Fibroblast of upper back skin (primary cell): ENCODE measurements at regions not wholly inside any gene's neighbourhood (a gene's known extent, or its start where the extent isn't known, plus 50 kb on each side); places are given as distances from the start of the nearest gene placed in this dataset.

ENCODE experiments used
- DNase-seq: peaks from one replicate; pipeline ENCODE4 v3.0.0-alpha.2; 2013

DNA sequence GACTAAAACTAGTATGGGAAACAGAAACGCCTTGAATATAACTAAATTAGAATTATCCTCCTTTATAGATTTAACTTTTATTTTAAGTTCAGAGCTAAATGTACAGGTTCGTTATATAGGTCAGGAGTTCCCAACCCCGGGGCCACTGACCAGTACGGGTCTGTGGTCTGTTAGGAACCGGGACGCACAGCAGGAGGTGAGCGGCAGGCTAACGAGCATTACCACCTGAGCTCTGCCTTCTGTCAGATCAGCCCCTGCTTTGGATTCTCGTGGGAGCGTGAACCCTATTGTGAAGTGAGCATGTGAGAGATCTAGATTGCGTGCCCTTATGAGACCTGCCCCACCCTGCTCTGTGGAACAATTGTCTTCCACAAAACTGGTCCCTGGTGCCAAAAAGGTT lies 51.0 kb downstream of the FAT4 start:
- DNase-seq, result no peak

DNA sequence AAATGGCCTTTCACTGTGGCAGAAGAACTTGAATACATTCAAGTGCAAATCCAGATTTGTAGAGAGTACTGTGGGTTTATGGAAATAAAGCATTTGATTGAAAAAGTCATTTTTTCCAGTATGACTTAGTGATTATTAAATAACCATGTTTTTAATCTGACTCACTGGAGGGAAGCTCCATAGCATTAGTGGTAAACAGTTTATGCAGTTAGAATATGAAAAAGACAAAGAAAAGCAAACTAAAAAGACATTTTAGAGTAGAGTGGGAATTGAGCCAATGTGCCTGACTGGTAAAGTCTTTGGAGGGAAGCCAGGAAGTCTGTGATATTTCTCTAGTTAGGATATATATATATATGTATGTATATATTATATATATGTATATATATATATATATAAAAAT lies 53.4 kb downstream of the FAT4 start:
- DNase-seq, result peak; percentile 65

DNA sequence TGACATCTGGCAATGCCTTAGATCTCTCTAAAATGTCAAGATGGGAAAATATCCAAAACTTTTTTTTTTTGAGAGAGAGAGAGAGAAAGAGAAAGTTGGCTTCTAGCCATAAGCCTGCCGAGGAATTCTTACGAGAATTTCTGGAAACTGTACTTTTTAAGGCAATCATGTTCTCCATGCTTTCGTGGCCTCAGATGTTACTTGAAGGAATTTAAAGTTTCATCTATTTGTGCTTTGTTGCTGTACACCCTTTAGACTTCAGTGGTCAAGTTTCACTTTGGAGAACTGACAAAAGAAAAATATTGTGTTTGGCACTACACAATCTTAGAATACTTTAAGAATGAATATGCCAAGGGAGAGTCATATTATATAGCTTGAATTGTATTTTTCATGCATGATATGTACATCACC lies 53.9 kb downstream of the FAT4 start:
- peak; percentile 93 for DNase-seq

DNA sequence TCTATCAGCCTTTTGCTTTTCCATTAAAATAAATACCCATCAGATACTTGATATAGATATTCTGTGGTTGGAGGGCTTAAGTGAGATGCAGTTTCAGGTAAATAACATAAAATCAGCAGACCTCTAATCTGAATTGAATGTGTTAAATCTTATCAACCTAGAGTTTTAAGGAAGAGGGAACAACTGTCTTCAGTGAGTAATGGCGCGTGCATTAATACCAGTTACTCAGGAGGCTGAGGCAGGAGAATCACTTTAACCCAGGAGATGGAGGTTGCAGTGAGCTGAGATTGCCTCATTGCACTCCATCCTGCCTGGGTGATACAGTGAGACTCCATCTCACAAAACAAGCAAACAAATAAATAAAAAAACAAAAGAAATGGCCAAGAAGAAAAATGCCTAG lies 54.3 kb downstream of the FAT4 start:
- no peak for DNase-seq

DNA sequence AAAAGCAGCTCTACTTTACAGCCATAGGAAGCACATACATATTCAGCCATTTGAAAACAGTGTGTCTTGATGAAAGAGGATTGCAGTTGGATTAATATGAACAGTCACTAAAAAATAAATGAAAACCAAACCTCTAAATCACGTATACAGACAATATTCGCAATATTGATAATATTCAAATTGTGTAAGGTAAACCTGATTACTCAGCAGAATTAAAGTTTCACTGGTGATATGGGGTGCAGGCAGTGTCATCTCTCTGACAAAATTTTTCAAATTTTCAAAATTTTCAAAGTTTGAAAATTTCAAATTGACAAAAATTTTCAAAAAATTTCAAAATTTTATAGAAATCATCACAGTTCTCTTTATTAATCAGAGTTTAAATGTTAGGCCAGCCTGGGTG lies 55.7 kb downstream of the FAT4 start:
- no peak for DNase-seq

DNA sequence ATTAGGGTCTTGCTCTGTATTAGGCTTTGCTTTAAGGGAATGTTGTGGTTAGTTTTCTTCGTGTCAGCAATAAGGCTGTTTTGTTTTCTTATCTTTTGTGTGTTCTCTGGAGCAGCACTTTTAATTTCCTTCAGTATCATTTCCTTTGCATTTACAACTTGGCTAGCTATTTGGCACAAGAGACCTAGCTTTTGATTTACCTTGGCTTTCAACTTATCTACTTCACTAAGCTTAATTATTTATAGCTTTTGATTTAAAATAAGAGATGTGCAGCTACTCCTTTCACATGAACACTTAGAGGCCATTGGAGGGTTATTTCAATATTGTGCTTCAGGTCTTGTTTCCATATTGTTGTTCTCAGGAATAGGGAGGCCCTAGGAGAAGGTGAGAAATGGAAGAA lies 68.2 kb downstream of the FAT4 start:
- DNase-seq, result no peak

DNA sequence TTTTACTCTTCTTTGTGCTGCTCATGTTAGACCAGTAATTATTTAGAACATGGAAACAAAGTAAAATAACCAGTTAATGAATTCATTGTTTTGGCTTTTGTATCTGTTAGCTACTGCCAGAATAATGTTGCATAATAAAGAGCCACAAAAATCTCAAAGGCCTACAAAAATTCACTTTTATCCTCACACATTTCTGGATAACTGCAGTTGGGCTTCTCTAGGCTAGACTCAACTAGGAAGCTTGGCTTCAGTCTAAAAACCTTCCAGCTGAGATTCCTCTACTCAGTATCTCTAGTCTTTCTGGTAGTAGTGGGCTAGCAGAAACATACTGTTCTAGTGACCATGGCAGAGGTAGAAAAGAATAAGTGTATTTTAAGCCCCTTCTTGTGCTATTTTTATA lies 73.0 kb downstream of the FAT4 start:
- DNase-seq, result peak; percentile 48

DNA sequence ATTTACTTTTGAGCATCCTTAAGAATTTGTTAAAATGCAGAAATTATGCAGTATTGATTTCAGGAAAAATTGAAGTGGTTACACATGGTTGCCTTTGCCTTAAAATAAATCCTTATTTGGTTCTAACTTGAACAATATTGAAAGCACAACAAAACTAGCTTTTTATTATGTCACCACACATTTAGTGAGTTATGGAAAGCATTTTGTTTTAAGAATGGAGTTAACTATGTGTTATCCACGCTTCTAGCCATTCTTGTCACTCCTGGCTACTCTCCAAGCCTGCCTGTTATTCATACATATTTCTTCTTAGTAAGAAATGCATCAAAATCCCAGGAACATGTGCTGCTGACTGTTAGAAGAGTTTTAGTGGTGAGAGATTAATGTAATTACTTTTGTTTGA lies 73.9 kb downstream of the FAT4 start:
- DNase-seq, result peak; percentile 95

DNA sequence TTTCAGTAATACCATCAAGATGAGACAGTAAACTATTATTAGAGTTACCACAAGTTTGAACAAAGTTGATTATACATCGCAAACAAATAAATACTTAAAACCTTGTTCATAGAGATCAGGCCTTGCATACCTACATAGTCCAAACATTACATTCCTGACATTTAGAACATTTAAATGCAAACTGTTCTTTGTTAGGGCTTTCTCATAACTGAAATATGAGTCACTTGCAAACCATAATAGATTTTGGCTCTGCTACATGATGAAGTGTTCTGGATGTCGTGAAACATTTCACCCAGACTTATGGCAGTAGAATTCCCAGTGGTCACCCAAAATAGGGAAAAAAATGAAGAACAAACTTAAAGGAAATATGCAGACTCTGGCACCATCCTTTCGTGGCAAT lies 75.0 kb downstream of the FAT4 start:
- DNase-seq, result peak; percentile 97

DNA sequence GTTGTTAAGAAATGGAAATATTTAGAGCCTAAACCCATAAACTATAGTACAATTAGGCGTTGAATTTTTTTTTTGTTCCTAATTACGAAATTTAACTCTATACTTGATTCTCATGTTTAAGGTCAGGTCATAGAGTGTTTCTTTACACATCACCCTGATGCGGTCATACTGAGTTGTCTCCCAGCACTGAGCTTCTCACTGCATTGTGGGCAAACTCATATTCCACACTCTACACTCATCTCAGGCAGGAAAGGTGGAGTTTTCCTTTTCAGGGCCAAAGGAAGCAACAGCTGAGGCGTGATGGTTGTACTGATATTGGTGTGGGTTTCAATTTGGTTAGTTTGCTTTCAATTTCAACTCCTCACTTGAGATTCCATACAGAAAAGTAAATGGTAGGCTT lies 75.4 kb downstream of the FAT4 start:
- DNase-seq, result no peak

DNA sequence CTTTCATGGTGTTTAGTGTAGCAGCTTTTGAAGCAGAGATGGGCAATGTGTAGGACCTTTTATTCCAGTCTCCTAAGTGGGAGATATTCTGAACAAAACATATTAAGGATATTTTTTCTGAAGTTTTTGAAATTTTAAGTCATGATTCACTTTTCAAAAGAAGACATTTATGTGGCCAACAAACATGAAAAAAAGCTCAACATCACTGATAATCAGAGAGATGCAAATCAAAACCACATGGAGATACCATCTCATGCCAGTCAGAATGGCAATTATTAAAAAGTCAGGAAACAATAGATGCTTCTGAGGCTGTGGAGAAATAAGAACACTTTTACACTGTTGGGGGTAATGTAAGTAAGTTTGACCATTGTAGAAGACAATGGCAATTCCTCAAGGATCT lies 76.0 kb downstream of the FAT4 start:
- no peak for DNase-seq

DNA sequence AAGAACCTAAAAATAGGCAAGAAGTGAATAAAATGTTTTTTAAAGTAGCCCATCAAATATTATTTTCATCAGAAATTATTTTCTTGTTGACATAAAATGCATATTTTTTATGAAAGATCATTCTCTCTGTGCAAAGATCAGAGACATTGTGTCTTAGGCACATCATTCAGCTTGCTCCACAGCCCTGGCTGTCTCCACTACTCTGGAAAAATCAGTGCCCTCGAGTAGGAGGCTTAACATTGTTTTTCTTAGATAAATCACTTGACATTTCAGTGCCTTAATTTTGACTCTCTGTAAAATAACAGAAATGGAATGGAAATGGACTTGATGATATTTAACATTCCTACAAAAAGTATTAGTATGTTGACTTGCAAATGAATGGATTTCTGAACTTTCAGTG lies 77.9 kb downstream of the FAT4 start:
- no peak for DNase-seq

DNA sequence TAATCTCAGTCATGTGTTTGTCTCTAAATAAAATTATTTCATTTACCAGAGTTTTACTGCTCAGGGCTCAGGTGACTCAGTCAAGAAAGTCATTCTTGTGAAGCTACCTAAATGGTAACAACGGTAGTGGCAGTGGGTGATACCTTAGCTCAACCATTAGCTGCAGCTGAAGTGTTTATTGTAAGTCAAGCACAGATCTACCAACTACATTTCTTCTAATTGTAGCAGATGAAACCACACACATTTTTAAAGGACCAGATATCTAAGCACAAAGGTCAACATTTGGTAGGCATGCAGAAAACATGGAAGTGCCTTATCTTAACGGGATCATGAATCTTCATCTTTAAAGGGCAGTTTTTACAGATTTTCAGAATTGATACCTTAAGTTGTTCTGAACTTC lies 79.1 kb downstream of the FAT4 start:
- no peak for DNase-seq

DNA sequence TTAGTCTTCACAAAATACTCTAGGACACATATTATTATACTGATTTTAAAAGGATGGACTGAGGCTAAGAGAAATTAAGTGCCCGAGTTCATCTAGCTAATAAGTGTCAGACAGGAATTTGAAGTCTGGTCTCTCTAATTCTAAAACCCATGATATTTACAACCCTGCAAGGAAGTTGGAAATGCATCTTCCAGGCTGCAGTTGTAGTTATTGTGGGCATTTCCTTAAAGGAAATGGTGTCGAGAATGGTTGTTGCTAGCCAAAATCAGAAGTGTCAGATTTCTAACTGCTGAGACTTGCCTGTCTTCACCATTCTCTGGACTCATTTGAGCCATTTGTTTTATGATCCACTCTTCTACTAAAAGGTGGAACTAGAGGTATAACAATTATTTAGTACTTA lies 82.5 kb downstream of the FAT4 start:
- no peak for DNase-seq

DNA sequence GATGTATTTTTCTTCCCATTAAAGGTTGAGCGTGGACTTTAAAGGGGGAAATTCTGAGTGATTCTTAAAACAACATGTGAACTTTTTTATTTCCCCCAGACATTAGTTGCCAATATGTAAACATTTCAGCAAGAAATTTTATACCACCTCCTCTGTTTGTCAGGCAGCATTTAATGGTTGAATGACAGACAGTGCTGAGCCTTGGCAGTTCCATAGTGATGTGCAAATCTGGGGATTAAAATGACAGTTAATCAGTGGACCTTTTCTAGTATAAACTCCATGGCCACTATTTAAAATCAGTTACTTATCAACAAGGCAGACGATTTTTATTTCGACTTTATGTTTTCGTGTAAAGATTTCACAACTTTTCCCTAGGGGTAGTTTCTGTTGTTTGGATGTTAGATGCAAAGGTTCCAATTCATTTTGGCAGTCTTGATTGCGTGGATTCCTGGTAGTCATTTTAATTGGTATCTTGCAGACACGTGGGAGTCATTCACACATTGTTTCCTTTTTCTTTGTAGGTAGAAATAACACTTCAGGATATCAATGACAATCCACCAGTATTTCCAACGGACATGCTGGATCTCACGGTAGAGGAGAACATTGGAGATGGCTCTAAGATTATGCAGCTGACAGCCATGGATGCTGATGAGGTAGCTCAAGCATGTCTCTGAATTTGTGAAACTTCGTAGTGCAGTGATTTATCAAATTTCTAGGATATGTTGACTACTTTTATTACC lies 83.7 kb downstream of the FAT4 start:
- DNase-seq, result no peak

DNA sequence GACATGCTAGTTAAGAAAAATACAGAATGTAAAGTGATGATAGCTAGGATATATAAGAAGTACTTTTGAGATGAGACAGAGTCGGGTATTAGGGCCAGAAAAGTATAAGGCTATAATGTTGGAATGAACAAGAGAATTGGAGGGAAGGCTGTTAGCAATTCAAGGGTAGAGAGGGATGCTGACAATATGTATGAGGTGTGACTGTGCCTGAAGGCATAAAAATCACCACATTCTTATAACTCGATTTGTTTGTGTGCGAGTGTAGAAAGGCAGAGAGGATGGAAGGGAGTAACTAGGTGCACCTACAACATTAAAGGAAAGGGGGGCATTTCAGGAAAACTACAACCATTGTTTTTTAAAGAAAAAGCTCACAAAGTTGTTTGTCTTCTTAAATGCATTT lies 86.0 kb downstream of the FAT4 start:
- DNase-seq, result no peak

DNA sequence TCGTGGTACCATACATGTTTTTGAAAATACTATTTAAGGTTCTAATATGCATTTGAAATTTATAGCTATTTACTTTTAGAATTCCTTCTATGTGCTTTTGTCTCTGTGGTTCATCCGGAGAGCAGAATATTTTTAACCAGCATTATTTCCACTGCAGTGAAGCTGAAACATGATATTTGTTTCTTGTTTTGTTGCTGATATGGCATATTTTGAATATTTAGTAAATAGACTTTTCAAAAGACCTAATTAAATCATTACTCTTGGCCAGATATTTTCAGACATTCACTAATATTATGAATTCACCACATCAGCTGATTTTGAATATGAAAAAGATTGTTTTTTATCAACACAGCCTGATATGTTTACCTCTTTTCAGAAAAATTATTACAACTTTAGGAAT lies 87.0 kb downstream of the FAT4 start:
- DNase-seq, result no peak

DNA sequence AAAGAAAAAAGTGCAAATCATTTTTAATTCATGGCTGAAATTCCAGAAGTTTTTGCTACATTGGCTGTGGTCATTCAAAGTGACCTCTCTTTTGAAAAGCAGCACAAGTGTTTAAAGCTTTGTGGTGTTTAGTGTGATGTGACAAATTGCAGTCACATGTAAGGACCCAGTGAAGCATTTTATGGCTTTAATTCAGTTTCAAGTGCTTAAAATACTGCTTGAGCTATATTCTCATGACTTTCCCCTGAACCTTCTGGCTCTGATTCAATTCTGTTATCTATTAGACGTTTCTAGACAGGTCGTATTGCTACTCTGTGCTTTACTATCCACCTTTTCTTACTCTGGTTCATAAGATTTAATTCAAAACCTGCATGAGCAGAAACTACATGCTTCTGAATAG lies 105.8 kb downstream of the FAT4 start:
- DNase-seq, result no peak

DNA sequence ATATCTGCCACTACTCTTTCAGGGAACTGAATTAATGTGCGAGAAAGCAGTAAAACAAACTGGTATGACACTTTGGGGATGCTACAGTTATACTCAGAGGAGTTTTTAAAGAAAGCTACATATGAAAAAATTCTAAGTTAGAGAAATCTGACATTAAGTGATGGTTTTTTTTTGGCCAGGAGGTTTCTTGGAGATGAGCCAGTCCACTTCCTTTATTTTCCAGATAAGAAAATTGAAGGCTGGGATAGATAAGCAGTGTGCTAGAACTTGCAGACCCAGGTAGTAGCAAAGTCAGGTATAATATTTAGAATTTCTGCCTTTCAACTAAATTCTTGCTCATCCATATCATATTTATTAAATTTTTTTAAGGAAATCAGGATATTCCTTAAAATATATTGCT lies 106.8 kb downstream of the FAT4 start:
- DNase-seq, result no peak

DNA sequence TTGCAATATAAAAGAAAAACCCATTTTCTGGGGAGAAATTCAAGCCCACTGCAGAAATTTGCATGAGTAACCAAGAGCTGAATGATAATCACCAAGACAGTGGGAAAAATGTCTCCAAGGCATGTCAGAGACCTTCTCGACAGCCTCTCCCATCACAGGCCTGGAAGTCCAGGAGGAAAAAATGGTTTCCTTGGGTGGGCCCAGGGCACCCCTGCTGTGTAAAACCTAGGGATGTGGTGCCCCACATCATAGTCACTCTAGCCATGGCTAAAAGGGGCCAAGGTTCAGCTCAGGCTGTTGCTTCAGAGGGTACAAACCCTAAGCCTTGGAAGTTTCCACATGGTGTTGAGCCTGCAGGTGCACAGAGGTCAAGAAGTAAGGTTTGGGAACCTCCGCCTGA lies 108.4 kb downstream of the FAT4 start:
- DNase-seq, result no peak

DNA sequence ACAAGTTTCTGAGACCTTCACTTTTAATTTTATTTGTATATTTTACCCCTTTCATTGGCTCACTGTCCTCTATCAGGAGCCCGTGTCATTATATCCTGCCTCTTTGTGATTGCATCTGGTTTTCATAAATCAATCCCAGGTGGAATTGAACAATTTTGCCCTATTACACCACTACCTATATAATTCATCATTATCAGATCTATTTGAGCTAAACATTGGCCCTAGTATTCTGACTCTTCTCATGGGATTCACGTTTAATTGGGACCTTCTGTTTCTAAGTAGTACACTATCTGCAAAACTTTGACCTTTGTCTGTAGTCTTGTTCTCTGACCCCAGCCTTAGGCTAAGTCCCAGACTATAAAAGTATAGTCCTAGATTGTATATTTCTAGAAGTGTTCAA lies 114.1 kb downstream of the FAT4 start:
- no peak for DNase-seq

DNA sequence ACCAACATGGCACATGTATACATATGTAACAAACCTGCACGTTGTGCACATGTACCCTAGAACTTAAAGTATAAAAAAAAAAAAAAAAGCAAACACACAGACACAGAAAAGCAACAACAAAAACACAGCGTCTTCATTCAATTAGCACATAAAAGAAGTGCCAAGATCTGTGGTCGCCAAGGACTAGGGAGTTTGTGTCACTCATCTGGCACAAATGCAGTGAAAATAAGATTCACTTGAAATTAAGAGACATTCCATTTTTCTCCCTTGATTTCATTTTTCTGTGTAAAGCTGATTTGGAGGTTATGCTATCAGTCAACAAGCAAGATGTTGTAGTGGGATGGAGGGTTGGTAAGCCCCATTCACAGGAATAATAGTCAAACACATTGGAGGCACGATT lies 115.3 kb downstream of the FAT4 start:
- no peak for DNase-seq

DNA sequence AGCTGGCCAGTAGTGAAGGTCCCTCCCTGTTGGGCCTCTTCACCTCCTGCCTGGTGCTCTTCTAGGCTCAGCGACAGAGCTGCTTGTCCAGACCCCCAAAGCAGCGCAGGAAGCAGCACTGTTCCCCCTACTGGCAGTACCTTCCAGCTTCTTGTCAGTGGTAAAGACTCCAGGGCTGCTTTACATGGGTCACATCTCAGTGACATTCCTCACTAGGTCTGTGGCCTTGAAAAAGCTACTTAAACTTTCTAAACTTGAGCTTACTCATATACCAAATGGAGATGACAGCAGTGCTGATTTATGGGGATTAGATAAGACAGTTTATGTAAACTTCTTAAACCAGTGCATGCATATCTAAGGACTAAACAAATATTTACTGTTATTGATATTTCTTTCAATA lies 117.3 kb downstream of the FAT4 start:
- DNase-seq, result peak; percentile 25

DNA sequence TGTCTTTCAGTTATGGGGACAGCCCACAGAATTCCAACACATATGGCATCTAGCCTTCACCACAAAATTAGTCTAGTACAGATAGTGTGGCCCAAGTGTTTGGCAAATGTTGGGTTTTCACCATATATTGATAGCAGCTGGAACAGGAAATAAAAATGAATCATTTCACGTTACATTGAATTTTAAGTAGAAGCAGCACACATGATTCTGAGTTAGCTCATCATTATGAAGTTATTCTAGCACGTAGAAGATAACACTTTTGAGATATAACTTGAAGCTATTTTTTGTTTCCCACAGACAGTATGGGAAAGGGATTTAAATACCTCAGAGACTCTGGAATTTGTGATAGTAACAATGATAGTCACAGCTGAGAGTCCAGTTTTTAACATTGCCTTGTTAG lies 118.7 kb downstream of the FAT4 start:
- DNase-seq, result peak; percentile 80

DNA sequence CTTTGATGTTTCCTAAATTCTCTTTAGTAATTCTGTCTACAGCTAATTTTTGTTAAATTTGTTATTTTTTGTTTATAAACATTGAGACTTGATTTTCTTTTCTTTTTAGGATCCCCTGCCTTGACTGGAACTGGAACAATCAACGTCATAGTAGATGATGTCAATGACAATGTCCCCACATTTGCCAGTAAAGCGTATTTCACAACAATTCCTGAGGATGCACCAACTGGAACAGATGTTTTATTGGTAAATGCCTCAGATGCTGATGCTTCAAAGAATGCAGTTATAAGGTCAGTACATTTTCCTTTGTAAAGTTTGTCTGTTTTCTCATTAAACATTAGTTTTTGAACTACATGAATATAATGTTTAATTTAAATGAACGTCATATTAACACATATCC lies 119.4 kb downstream of the FAT4 start:
- no peak for DNase-seq

DNA sequence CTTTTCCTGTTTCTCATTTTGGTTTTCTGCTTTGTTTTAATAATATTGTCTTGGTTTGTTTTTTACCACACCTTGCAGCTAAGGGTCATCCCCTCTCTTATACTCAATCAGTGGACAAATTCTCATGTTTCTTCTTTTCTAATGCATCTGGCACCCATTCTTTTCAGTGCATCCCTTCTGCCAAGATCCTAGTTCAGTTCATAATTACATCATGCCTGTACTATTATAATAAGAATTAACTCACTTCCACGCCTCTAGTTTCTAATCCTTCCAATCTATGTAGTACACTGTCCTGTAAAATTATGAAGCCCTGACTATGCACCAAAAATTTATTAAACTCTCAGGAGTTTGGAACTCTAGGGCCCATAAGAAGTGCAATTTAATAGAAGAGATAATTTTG lies 126.1 kb downstream of the FAT4 start:
- no peak for DNase-seq
